ENCODE measurements at regions not wholly inside any gene's neighbourhood (a gene's known extent, or its start where the extent isn't known, plus 50 kb on each side); places are given as distances from the start of the nearest gene placed in this dataset.
"Not testable (repeated sequence)": the region's sequence is repeated elsewhere in the genome, so short reads cannot be mapped to it uniquely, and the experiment has no call there.

DNA sequence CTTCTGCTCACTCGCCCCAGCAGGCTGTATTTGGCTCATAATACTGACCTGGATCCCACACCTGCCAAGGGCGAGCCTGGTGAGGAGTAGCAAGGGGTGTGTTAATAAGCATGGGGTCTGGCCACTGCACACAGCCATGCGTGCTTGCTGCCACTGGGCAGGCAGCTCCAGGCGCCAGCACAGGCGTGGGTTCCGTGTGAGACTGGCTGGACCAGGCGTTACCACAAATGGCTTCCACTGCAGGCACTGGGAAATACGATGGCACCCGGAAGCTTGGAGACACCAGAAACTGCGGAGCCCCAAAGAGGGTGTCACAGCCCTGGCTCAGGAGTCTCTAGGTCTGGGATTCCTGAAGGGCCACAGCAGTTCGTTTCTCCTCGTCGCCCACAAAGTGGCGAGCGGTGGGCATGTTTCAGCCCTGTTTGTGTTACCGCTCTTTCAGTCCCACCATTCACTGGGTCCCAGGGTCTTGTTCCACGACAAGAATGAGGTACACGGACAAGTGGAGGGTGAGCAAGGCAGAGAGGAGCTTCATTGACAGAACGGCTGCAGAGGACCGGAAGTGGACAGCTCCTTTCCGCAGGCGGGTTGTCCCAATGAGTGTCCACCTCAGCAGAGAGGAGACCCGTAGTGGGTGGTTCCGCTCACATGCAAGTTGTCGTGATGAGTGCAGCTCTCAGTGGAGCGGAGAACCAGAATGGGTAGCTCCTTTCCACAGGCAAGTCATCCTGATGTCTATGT is 428.9 kb downstream of the EPHA5 start:
- 93 to 95% methylated on average over 26 of the region's 26 CpGs for WGBS, 2 donors
- TF ChIP-seq, protein P1, sequence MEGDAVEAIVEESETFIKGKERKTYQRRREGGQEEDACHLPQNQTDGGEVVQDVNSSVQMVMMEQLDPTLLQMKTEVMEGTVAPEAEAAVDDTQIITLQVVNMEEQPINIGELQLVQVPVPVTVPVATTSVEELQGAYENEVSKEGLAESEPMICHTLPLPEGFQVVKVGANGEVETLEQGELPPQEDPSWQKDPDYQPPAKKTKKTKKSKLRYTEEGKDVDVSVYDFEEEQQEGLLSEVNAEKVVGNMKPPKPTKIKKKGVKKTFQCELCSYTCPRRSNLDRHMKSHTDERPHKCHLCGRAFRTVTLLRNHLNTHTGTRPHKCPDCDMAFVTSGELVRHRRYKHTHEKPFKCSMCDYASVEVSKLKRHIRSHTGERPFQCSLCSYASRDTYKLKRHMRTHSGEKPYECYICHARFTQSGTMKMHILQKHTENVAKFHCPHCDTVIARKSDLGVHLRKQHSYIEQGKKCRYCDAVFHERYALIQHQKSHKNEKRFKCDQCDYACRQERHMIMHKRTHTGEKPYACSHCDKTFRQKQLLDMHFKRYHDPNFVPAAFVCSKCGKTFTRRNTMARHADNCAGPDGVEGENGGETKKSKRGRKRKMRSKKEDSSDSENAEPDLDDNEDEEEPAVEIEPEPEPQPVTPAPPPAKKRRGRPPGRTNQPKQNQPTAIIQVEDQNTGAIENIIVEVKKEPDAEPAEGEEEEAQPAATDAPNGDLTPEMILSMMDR (IDR thresholded peaks at IDR 0.05) = no peak
- no peak for TF ChIP-seq POLR2AphosphoS5 (IDR thresholded peaks at IDR 0.05)
- TF ChIP-seq EP300 (IDR thresholded peaks at IDR 0.05) = no peak
- no peak for TF ChIP-seq POLR2A (IDR thresholded peaks at IDR 0.05)
- Histone ChIP-seq H3K27me3 (no peaks in the 10 kb centered on the region), H3K27ac (no peak overlapping the region), H3K36me3 (no peaks in the 10 kb centered on the region), H3K4me3 (no peak overlapping the region), H3K9me3 (no peaks in the 10 kb centered on the region), H3K4me1 (no peaks in the 10 kb centered on the region)
- no peak for DNase-seq
- intact Hi-C loops (cut with DNase I) = no loop called here

DNA sequence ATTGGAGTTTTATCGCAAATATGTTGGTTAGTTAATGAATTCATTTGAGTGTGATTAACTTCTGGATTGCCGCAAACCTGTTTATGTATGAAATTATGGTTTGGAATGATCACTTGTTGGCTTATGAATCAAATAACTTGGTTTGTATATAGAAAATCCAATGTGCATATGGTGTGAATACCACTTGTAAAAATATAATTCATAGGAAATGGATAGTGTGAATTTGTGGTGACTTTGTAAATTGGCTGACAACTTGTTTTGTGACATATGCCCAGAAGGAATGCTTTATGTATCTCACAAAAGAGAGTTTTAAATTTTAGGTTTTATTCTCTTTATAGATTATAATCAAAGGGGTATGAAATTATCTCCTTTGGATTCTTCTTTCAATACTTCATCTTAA is 436.2 kb downstream of the EPHA5 start:
- intact Hi-C loops (cut with DNase I) = no loop called here
- Histone ChIP-seq H3K36me3 (no peaks in the 10 kb centered on the region), H3K27ac (no peak overlapping the region), H3K9me3 (no peaks in the 10 kb centered on the region), H3K4me1 (no peaks in the 10 kb centered on the region), H3K27me3 (no peaks in the 10 kb centered on the region), H3K4me3 (no peak overlapping the region)
- WGBS, 2 donors = 93% methylated on average over 2 of the region's 2 CpGs
- no peak for DNase-seq
- TF ChIP-seq, protein P1 (IDR thresholded peaks at IDR 0.05) = no peak
- TF ChIP-seq POLR2AphosphoS5 (IDR thresholded peaks at IDR 0.05) (no peak), POLR2A (IDR thresholded peaks at IDR 0.05) (no peak), EP300 (IDR thresholded peaks at IDR 0.05) (no peak)

DNA sequence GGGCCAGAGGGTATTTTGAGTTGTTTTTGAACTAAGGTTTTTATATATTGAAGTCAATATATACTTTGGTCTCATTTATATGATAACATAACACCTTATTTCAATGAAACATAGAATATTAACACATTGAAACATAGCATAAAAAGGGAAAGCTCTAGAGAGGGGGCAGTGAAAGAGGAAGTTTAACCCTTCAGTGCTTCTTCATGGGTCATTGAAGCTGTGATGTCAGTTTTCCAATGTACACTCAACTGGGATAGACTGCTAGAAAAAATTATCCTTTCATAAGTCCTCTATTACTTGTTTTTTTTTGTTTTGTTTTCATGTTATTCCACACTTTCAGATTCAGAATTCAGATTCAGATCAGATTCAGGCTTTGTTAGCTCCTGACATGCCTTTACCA is 442.7 kb downstream of the EPHA5 start:
- H3K4me1 ChIP-seq = no peaks in the 10 kb centered on the region
- intact Hi-C loops (cut with DNase I) = no loop called here
- H3K4me3 ChIP-seq = no peak overlapping the region
- no peaks in the 10 kb centered on the region for H3K36me3 ChIP-seq
- H3K27me3 ChIP-seq = no peaks in the 10 kb centered on the region
- no peaks in the 10 kb centered on the region for H3K9me3 ChIP-seq
- TF ChIP-seq EP300 (IDR thresholded peaks at IDR 0.05) (no peak), POLR2AphosphoS5 (IDR thresholded peaks at IDR 0.05) (no peak), POLR2A (IDR thresholded peaks at IDR 0.05) (no peak)
- TF ChIP-seq, protein P1 (IDR thresholded peaks at IDR 0.05) = no peak
- no peak for DNase-seq
- H3K27ac ChIP-seq = no peak overlapping the region

DNA sequence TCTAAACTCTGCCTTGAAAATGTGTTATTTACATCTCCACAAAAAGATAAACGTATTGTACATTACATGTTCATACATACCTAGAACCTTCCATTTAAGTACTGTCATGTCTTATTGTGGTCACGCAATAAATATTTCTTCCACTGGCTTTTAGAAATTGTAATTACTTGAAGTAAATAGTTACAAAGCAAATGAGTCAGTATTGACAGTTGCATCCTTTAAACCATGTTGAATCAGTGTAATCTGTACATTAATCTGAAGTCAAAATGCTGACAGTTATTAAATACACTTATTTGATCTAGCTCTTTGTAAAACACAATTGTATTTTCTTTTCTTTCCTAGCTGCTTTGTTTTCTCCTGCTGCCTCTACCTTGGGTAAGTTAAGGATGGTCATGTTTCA is 446.7 kb downstream of the EPHA5 start:
- Histone ChIP-seq H3K9me3 (no peaks in the 10 kb centered on the region), H3K4me3 (no peak overlapping the region), H3K27ac (no peak overlapping the region), H3K36me3 (no peaks in the 10 kb centered on the region), H3K4me1 (no peaks in the 10 kb centered on the region), H3K27me3 (no peaks in the 10 kb centered on the region)
- intact Hi-C loops (cut with DNase I) = no loop called here
- no peak for DNase-seq
- no peak for TF ChIP-seq POLR2A (IDR thresholded peaks at IDR 0.05)
- TF ChIP-seq EP300 (IDR thresholded peaks at IDR 0.05) = no peak
- 80 to 83% methylated on average over 2 of the region's 2 CpGs for WGBS, 2 donors

DNA sequence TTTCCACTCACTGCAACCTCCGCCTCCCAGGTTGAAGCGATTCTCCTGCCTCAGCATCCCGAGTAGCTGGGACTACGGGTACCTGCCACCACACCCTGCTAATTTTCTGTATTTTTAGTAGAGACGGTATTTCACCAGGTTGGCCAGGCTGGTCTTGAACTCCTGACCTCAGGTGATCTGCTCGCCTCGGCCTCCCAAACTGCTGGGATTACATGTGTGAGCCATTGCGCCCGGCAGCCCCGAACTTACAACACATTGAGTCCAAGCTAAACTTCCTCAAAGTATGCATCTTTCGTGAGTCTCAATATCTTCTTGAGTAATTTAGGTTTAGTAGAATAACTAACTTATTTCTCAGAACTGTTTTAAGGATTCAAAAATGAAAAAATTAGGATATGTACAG is 447.2 kb downstream of the EPHA5 start:
- 90 to 94% methylated on average over 11 of the region's 11 CpGs for WGBS, 2 donors
- H3K4me1 ChIP-seq; intact Hi-C loops (cut with DNase I); H3K9me3 ChIP-seq; H3K27ac ChIP-seq; DNase-seq; H3K4me3 ChIP-seq; H3K36me3 ChIP-seq; H3K27me3 ChIP-seq: not testable (repeated sequence)

DNA sequence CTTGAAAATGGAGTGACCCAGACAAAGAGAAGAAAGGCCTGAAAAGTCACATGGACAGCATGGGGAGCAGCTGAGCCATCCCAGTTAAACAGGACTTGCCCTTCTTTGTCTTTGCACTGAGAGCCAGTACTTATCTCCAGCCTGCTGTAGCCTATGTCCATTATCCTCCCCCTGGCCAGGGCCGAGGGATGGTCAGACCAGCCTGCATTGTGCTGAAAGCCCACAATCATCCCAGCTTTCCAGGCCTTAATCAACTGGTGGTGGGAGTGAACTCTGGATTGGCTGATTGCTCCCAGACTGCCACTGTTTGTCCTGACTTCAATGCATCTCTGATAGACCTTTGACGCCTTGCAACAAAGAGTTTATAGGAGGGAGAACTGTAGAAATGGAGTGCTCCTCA is 453.1 kb downstream of the EPHA5 start:
- Histone ChIP-seq H3K27me3 (no peaks in the 10 kb centered on the region), H3K9me3 (no peaks in the 10 kb centered on the region), H3K4me3 (no peak overlapping the region), H3K4me1 (no peaks in the 10 kb centered on the region), H3K36me3 (no peaks in the 10 kb centered on the region), H3K27ac (no peak overlapping the region)
- no peak for DNase-seq
- 52 to 74% methylated on average over 2 of the region's 2 CpGs for WGBS, 2 donors
- intact Hi-C loops (cut with DNase I) = no loop called here
- no peak for TF ChIP-seq EP300 (IDR thresholded peaks at IDR 0.05)
- TF ChIP-seq POLR2A (IDR thresholded peaks at IDR 0.05) = no peak
- TF ChIP-seq POLR2AphosphoS5 (IDR thresholded peaks at IDR 0.05) = no peak
- TF ChIP-seq, protein P1 (IDR thresholded peaks at IDR 0.05) = no peak
